CD8-positive, alpha-beta memory T cell (primary cell): ENCODE measurements at regions not wholly inside any gene's neighbourhood (a gene's known extent, or its start where the extent isn't known, plus 50 kb on each side); places are given as distances from the start of the nearest gene placed in this dataset.
"Not testable (repeated sequence)": the region's sequence is repeated elsewhere in the genome, so short reads cannot be mapped to it uniquely, and the experiment has no call there.

Experiments used
- CTCF ChIA-PET: fragments of 350-600 bp; sonication (Branson Sonifier 250); formaldehyde crosslinking; loops from one replicate; lab custom pipeline; 2021; ENCODE audit warnings: antibody characterized with exemption; lab: Charles Lee
- POLR2A ChIA-PET: fragments of 350-600 bp; sonication (Branson Sonifier 250); formaldehyde crosslinking; loops from one replicate; lab custom pipeline; 2021; ENCODE audit warnings: antibody characterized with exemption; lab: Charles Lee
- DNase-seq, 5 donors: peaks; one replicate each; pipeline versions ENCODE4 v3.0.0 to v3.0.0-alpha.2; 2020 to 2022; ENCODE audit warnings: mixed read lengths in 1 of 5
- H3K27ac ChIP-seq: one replicate; pipeline ENCODE4 v1.7.0; 2013; ENCODE audit warnings: low read depth, mild to moderate bottlenecking, low read length, moderate library complexity
- H3K27me3 ChIP-seq: 2 replicates; pipeline ENCODE4 v1.7.0; 2013; ENCODE audit warnings: low read length, mild to moderate bottlenecking; ENCODE audit not compliant: insufficient read depth, poor library complexity, severe bottlenecking
- H3K36me3 ChIP-seq: 2 replicates; pipeline ENCODE4 v1.7.0; 2013; ENCODE audit warnings: mild to moderate bottlenecking, low read length, moderate library complexity; ENCODE audit not compliant: insufficient read depth
- H3K4me1 ChIP-seq: 2 replicates; pipeline ENCODE4 v1.7.0; 2013; ENCODE audit warnings: mild to moderate bottlenecking, low read length, moderate library complexity; ENCODE audit not compliant: insufficient read depth
- H3K4me3 ChIP-seq: 2 replicates; pipeline ENCODE4 v1.7.0; 2013; ENCODE audit warnings: mild to moderate bottlenecking, low read length
- H3K9me3 ChIP-seq: 2 replicates; pipeline ENCODE4 v1.7.0; 2013; ENCODE audit warnings: mild to moderate bottlenecking, low read length
- H3K27ac Mint-ChIP-seq, 8 donors: one replicate each; pipeline ENCODE4 v1.8.0; 2020 to 2021; ENCODE audit warnings: mixed read lengths in 8 of 8, mild to moderate bottlenecking in 6 of 8, inconsistent platforms in 3 of 8, moderate library complexity in 3 of 8
- H3K27me3 Mint-ChIP-seq, 2 donors: one replicate each; pipeline ENCODE4 v1.8.0; 2020 to 2021; ENCODE audit warnings: mixed read lengths in 2 of 2, mild to moderate bottlenecking in 1 of 2, moderate library complexity in 1 of 2
- H3K36me3 Mint-ChIP-seq, 3 donors: one replicate each; pipeline ENCODE4 v1.8.0; 2020 to 2021; ENCODE audit warnings: mixed read lengths in 3 of 3, inconsistent platforms in 1 of 3, mild to moderate bottlenecking in 1 of 3
- H3K4me1 Mint-ChIP-seq, 3 donors: one replicate each; pipeline ENCODE4 v1.8.0; 2020 to 2021; ENCODE audit warnings: mixed read lengths in 3 of 3, inconsistent platforms in 1 of 3, mild to moderate bottlenecking in 1 of 3
- H3K4me3 Mint-ChIP-seq, 7 donors: one replicate each; pipeline ENCODE4 v1.8.0; 2020 to 2021; ENCODE audit warnings: mixed read lengths in 7 of 7, mild to moderate bottlenecking in 6 of 7, moderate library complexity in 4 of 7, inconsistent platforms in 2 of 7
- H3K9me3 Mint-ChIP-seq, 5 donors: one replicate each; pipeline ENCODE4 v1.8.0; 2020 to 2022; ENCODE audit warnings: mixed read lengths in 5 of 5, mild to moderate bottlenecking in 3 of 5, moderate library complexity in 2 of 5, inconsistent platforms in 1 of 5

GRCh38 chr3:162377608-162378007, 881.0 kb downstream of the OTOL1 start:
- H3K27ac Mint-ChIP-seq: no peak overlapping the region
- peaks cover 0 to 11% (median 5%) of the 10 kb centered on the region in 5 donors for H3K9me3 Mint-ChIP-seq
- H3K27me3 ChIP-seq: no peaks in the 10 kb centered on the region
- H3K36me3 ChIP-seq: no peaks in the 10 kb centered on the region
- no peaks in the 10 kb centered on the region for H3K4me1 Mint-ChIP-seq
- H3K9me3 ChIP-seq: no peaks in the 10 kb centered on the region
- H3K4me3 Mint-ChIP-seq: no peak overlapping the region
- no peaks in the 10 kb centered on the region for H3K27me3 Mint-ChIP-seq
- POLR2A ChIA-PET: no interaction called here
- no peak overlapping the region for H3K27ac ChIP-seq
- CTCF ChIA-PET: no interaction called here
- no peaks in the 10 kb centered on the region for H3K4me1 ChIP-seq
- no peak overlapping the region for H3K4me3 ChIP-seq
- no peak for DNase-seq
- no peaks in the 10 kb centered on the region for H3K36me3 Mint-ChIP-seq

- Histone ChIP-seq H3K27ac (no peak overlapping the region), H3K36me3 (no peaks in the 10 kb centered on the region), H3K4me3 (no peak overlapping the region), H3K27me3 (no peaks in the 10 kb centered on the region), H3K4me1 (no peaks in the 10 kb centered on the region), H3K9me3 (no peaks in the 10 kb centered on the region)
- no peak for DNase-seq
- peaks cover 0 to 7% (median 2%) of the 10 kb centered on the region in 5 donors for H3K9me3 Mint-ChIP-seq
- no peaks in the 10 kb centered on the region for H3K36me3 Mint-ChIP-seq
- H3K4me3 Mint-ChIP-seq: no peak overlapping the region
- no peaks in the 10 kb centered on the region for H3K4me1 Mint-ChIP-seq
- H3K27me3 Mint-ChIP-seq: no peaks in the 10 kb centered on the region
- CTCF ChIA-PET: no interaction called here
- POLR2A ChIA-PET: no interaction called here
- no peak overlapping the region for H3K27ac Mint-ChIP-seq
Observed at GRCh38 chr3:162385387-162385786, 888.8 kb downstream of the OTOL1 start.

GRCh38 chr3:162390891-162391290, 894.3 kb downstream of the OTOL1 start:
- H3K36me3 Mint-ChIP-seq: no peaks in the 10 kb centered on the region

GRCh38 chr3:162391301-162391700, 894.7 kb downstream of the OTOL1 start:
- Histone ChIP-seq H3K9me3 (no peaks in the 10 kb centered on the region), H3K4me3 (no peak overlapping the region), H3K27ac (no peak overlapping the region), H3K36me3 (no peaks in the 10 kb centered on the region), H3K27me3 (no peaks in the 10 kb centered on the region), H3K4me1 (no peaks in the 10 kb centered on the region)
- no peak for DNase-seq
- Mint-ChIP-seq H3K27ac (no peak overlapping the region), H3K4me1 (no peaks in the 10 kb centered on the region), H3K9me3 (peaks cover 0 to 9% (median 5%) of the 10 kb centered on the region in 5 donors), H3K4me3 (no peak overlapping the region), H3K27me3 (no peaks in the 10 kb centered on the region), H3K36me3 (no peaks in the 10 kb centered on the region)
- POLR2A ChIA-PET: no interaction called here
- CTCF ChIA-PET: no interaction called here

More at GRCh38 chr3:162390891-162391290, 894.3 kb downstream of the OTOL1 start:
- ChIA-PET CTCF (no interaction called here), POLR2A (no interaction called here)
- H3K36me3 ChIP-seq: no peaks in the 10 kb centered on the region
- Mint-ChIP-seq H3K27me3 (no peaks in the 10 kb centered on the region), H3K4me3 (no peak overlapping the region), H3K27ac (no peak overlapping the region), H3K4me1 (no peaks in the 10 kb centered on the region), H3K9me3 (peaks cover 0 to 10% (median 5%) of the 10 kb centered on the region in 5 donors)
- no peaks in the 10 kb centered on the region for H3K9me3 ChIP-seq
- no peak overlapping the region for H3K4me3 ChIP-seq
- DNase-seq: no peak
- no peaks in the 10 kb centered on the region for H3K4me1 ChIP-seq
- H3K27me3 ChIP-seq: no peaks in the 10 kb centered on the region
- no peak overlapping the region for H3K27ac ChIP-seq

- ChIA-PET CTCF (no interaction called here), POLR2A (no interaction called here)
- H3K36me3 Mint-ChIP-seq: no peaks in the 10 kb centered on the region
- H3K27me3 Mint-ChIP-seq: no peaks in the 10 kb centered on the region
- no peaks in the 10 kb centered on the region for H3K4me1 Mint-ChIP-seq
- no peaks in the 10 kb centered on the region for H3K9me3 ChIP-seq
- H3K36me3 ChIP-seq: no peaks in the 10 kb centered on the region
- no peak overlapping the region for H3K4me3 ChIP-seq
- peaks cover 5 to 23% (median 9%) of the 10 kb centered on the region in 5 donors for H3K9me3 Mint-ChIP-seq
- no peak overlapping the region for H3K4me3 Mint-ChIP-seq
- no peaks in the 10 kb centered on the region for H3K4me1 ChIP-seq
- H3K27ac Mint-ChIP-seq: no peak overlapping the region
- H3K27ac ChIP-seq: no peak overlapping the region
- H3K27me3 ChIP-seq: no peaks in the 10 kb centered on the region
- DNase-seq: no peak
Observed at GRCh38 chr3:162395496-162395895, 898.9 kb downstream of the OTOL1 start.

- H3K4me3 ChIP-seq: no peak overlapping the region
- no peaks in the 10 kb centered on the region for H3K36me3 ChIP-seq
- no peak for DNase-seq
- Mint-ChIP-seq H3K9me3 (peaks cover 4 to 34% (median 8%) of the 10 kb centered on the region in 5 donors), H3K36me3 (no peaks in the 10 kb centered on the region), H3K27ac (peak overlapping the region in 1 of 8 donors; percentile 66), H3K4me3 (no peak overlapping the region), H3K4me1 (no peaks in the 10 kb centered on the region), H3K27me3 (no peaks in the 10 kb centered on the region)
- H3K27ac ChIP-seq: no peak overlapping the region
- ChIA-PET POLR2A (no interaction called here), CTCF (no interaction called here)
- no peaks in the 10 kb centered on the region for H3K4me1 ChIP-seq
- H3K9me3 ChIP-seq: no peaks in the 10 kb centered on the region
- no peaks in the 10 kb centered on the region for H3K27me3 ChIP-seq
Observed at GRCh38 chr3:162398554-162398953, 901.9 kb downstream of the OTOL1 start.

GRCh38 chr3:162400697-162401096, 904.1 kb downstream of the OTOL1 start:
- Histone ChIP-seq H3K36me3 (no peaks in the 10 kb centered on the region), H3K27ac (no peak overlapping the region), H3K9me3 (no peaks in the 10 kb centered on the region), H3K27me3 (no peaks in the 10 kb centered on the region), H3K4me1 (no peaks in the 10 kb centered on the region), H3K4me3 (no peak overlapping the region)
- no peaks in the 10 kb centered on the region for H3K36me3 Mint-ChIP-seq
- no peak overlapping the region for H3K27ac Mint-ChIP-seq
- no peaks in the 10 kb centered on the region for H3K4me1 Mint-ChIP-seq
- H3K27me3 Mint-ChIP-seq: no peaks in the 10 kb centered on the region
- no peak overlapping the region for H3K4me3 Mint-ChIP-seq
- no peak for DNase-seq
- CTCF ChIA-PET: no interaction called here
- H3K9me3 Mint-ChIP-seq: peaks cover 7 to 34% (median 8%) of the 10 kb centered on the region in 5 donors
- POLR2A ChIA-PET: no interaction called here

- CTCF ChIA-PET, H3K9me3 ChIP-seq, H3K27ac Mint-ChIP-seq, DNase-seq, H3K4me1 Mint-ChIP-seq, H3K4me3 Mint-ChIP-seq, H3K27me3 Mint-ChIP-seq, H3K27me3 ChIP-seq, H3K36me3 ChIP-seq, H3K4me3 ChIP-seq, H3K4me1 ChIP-seq, H3K27ac ChIP-seq, POLR2A ChIA-PET, H3K36me3 Mint-ChIP-seq: not testable (repeated sequence)
- peaks cover 0 to 11% (median 5%) of the 10 kb centered on the region in 5 donors for H3K9me3 Mint-ChIP-seq
Observed at GRCh38 chr3:162411556-162411955, 914.9 kb downstream of the OTOL1 start.

- no peak overlapping the region for H3K27ac Mint-ChIP-seq
- Histone ChIP-seq H3K36me3 (no peaks in the 10 kb centered on the region), H3K9me3 (no peaks in the 10 kb centered on the region), H3K27ac (no peak overlapping the region), H3K27me3 (no peaks in the 10 kb centered on the region), H3K4me1 (no peaks in the 10 kb centered on the region), H3K4me3 (no peak overlapping the region)
- H3K4me3 Mint-ChIP-seq: no peak overlapping the region
- CTCF ChIA-PET: no interaction called here
- peaks cover 0 to 34% (median 3%) of the 10 kb centered on the region in 5 donors for H3K9me3 Mint-ChIP-seq
- POLR2A ChIA-PET: no interaction called here
- no peaks in the 10 kb centered on the region for H3K4me1 Mint-ChIP-seq
- no peaks in the 10 kb centered on the region for H3K36me3 Mint-ChIP-seq
- DNase-seq: no peak
- no peaks in the 10 kb centered on the region for H3K27me3 Mint-ChIP-seq
Observed at GRCh38 chr3:162421721-162422120, 925.1 kb downstream of the OTOL1 start.
